HG02623 (cell line): ENCODE measurements at regions not wholly inside any gene's neighbourhood (a gene's known extent, or its start where the extent isn't known, plus 50 kb on each side); places are given as distances from the start of the nearest gene placed in this dataset.
"Not testable (repeated sequence)": the region's sequence is repeated elsewhere in the genome, so short reads cannot be mapped to it uniquely, and the experiment has no call there.

Experiments
- ATAC-seq: cut with Tn5 transposase; IDR thresholded peaks from one replicate; pipeline ENCODE4 v1.9.1; 2021; ENCODE audit warnings: moderate library complexity; ENCODE audit not compliant: unreplicated experiment

- ATAC-seq, result no peak
Measured at GRCh38 chr18:77369644-77370043, 120.0 kb downstream of the GALR1 start.

- ATAC-seq, result no peak
Measured at GRCh38 chr18:77373730-77374445, 124.2 kb downstream of the GALR1 start.

GRCh38 chr18:77374446-77374805 is 124.8 kb downstream of the GALR1 start:
- ATAC-seq, result no peak

- ATAC-seq, result no peak
Measured at GRCh38 chr18:77376043-77376732, 126.5 kb downstream of the GALR1 start.

GRCh38 chr18:77376733-77377094 is 127.1 kb downstream of the GALR1 start:
- ATAC-seq, result no peak

- no peak for ATAC-seq
Measured at GRCh38 chr18:77377813-77378212, 128.2 kb downstream of the GALR1 start.

GRCh38 chr18:77379976-77380509 is 130.4 kb downstream of the GALR1 start:
- no peak for ATAC-seq

- no peak for ATAC-seq
Measured at GRCh38 chr18:77380695-77381094, 131.0 kb downstream of the GALR1 start.

GRCh38 chr18:77392321-77392720 is 142.7 kb downstream of the GALR1 start:
- no peak for ATAC-seq

GRCh38 chr18:77393519-77393918 is 143.9 kb downstream of the GALR1 start:
- no peak for ATAC-seq

- no peak for ATAC-seq
Measured at GRCh38 chr18:77395953-77396352, 146.3 kb downstream of the GALR1 start.

- no peak for ATAC-seq
Measured at GRCh38 chr18:77397056-77397455, 147.4 kb downstream of the GALR1 start.

- no peak for ATAC-seq
Measured at GRCh38 chr18:77397617-77398016, 148.0 kb downstream of the GALR1 start.

- no peak for ATAC-seq
Measured at GRCh38 chr18:77400561-77400960, 150.9 kb downstream of the GALR1 start.

GRCh38 chr18:77401173-77401572 is 151.5 kb downstream of the GALR1 start:
- no peak for ATAC-seq

- no peak for ATAC-seq
Measured at GRCh38 chr18:77403969-77404535, 154.4 kb downstream of the GALR1 start.

GRCh38 chr18:77405096-77405495 is 155.4 kb downstream of the GALR1 start:
- ATAC-seq, result no peak

- no peak for ATAC-seq
Measured at GRCh38 chr18:77407733-77408132, 158.1 kb downstream of the GALR1 start.

GRCh38 chr18:77421546-77421945 is 171.9 kb downstream of the GALR1 start:
- ATAC-seq, result not testable (repeated sequence)

GRCh38 chr18:77422974-77423867 is 173.6 kb downstream of the GALR1 start:
- no peak for ATAC-seq

- ATAC-seq, result no peak
Measured at GRCh38 chr18:77433076-77433475, 183.4 kb downstream of the GALR1 start.
